Naive B cell (primary cell): ENCODE measurements at regions not wholly inside any gene's neighbourhood (a gene's known extent, or its start where the extent isn't known, plus 50 kb on each side); places are given as distances from the start of the nearest gene placed in this dataset.

Source experiments
- ATAC-seq, 2 donors: fragments of 150-1000 bp; cut with Tn5 transposase; 2 replicates each; pipeline ENCODE4 v1.10.0; 2021; ENCODE audit warnings: low read depth in 2 of 2, mild to moderate bottlenecking in 2 of 2, moderate library complexity in 2 of 2
- DNase-seq: peaks from one replicate; pipeline ENCODE4 v3.0.0; 2022
- H3K27ac Mint-ChIP-seq, 6 donors: one replicate each; pipeline ENCODE4 v1.8.0; 2020 to 2022; ENCODE audit warnings: mild to moderate bottlenecking in 6 of 6, mixed read lengths in 6 of 6, moderate library complexity in 5 of 6, inconsistent platforms in 2 of 6
- H3K27me3 Mint-ChIP-seq, 3 donors: one replicate each; pipeline ENCODE4 v1.8.0; 2021 to 2022; ENCODE audit warnings: mixed read lengths in 3 of 3, mild to moderate bottlenecking in 1 of 3
- H3K36me3 Mint-ChIP-seq, 2 donors: one replicate each; pipeline ENCODE4 v1.8.0; 2020 to 2022; ENCODE audit warnings: mixed read lengths in 2 of 2, inconsistent platforms in 1 of 2, mild to moderate bottlenecking in 1 of 2
- H3K4me1 Mint-ChIP-seq, 3 donors: one replicate each; pipeline ENCODE4 v1.8.0; 2020 to 2022; ENCODE audit warnings: mixed read lengths in 3 of 3, inconsistent platforms in 1 of 3, mild to moderate bottlenecking in 1 of 3, moderate library complexity in 1 of 3
- H3K4me3 Mint-ChIP-seq, 8 donors: one replicate each; pipeline ENCODE4 v1.8.0; 2020 to 2022; ENCODE audit warnings: mild to moderate bottlenecking in 8 of 8, mixed read lengths in 8 of 8, moderate library complexity in 8 of 8, inconsistent platforms in 2 of 8
- H3K9me3 Mint-ChIP-seq, 7 donors: one replicate each; pipeline ENCODE4 v1.8.0; 2020 to 2022; ENCODE audit warnings: mixed read lengths in 7 of 7, mild to moderate bottlenecking in 5 of 7, inconsistent platforms in 2 of 7, moderate library complexity in 1 of 7

DNA sequence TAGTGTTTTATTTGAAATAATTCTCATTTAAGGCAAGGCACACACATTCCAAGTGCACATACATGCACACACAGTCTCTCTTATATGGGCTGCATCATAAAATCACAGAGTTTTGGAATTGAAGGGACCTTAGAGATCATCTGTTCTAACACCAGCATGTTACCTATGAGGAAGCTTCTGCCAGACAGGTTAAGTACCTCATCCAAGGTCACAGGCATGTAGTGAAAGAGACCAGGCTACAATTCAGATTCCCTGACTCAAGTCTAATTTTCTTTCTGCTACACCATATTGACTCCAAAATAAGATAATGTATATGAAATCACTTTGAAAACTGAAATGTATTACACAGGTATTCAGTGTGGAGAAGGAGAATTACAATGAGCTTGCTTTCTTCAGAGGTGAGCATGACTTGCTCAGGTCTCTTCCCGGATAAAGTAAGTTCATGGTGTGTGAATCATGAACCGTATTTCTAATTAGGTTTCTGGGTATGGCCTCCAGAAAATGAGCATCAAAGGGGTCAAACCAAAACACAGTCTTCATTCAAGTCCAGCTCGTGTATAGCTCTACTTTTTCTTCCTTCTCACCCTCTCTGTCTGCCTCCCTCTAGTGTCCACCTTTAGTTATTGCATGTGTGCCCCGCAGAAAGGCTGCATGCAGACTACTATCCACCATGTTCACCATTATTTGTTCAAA is 411.9 kb downstream of the FUT8 start:
- Mint-ChIP-seq H3K4me3 (no peak overlapping the region), H3K4me1 (no peaks in the 10 kb centered on the region), H3K27ac (no peak overlapping the region), H3K27me3 (peaks cover 3 to 9% (median 4%) of the 10 kb centered on the region in 3 donors), H3K36me3 (no peaks in the 10 kb centered on the region), H3K9me3 (no peaks in the 10 kb centered on the region)
- peak; percentile 62 to 79 for ATAC-seq
- peak; percentile 62 for DNase-seq

DNA sequence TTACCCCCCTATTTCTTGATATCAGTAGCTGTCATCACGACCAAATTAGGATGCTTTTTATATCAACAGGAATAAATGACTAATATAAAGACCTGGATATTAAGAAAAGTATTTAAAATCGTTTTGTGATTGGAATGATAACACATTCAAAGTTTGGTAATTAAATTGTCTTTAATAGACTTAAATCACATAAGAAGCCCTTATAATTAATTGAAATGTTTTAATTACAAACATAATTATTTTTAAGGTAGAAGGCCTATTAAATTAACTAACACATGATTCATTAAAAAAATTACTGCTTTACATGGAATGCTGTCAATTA is 412.4 kb downstream of the FUT8 start:
- H3K4me1 Mint-ChIP-seq = no peaks in the 10 kb centered on the region
- H3K36me3 Mint-ChIP-seq = no peaks in the 10 kb centered on the region
- H3K9me3 Mint-ChIP-seq = no peaks in the 10 kb centered on the region
- DNase-seq (no peak), ATAC-seq (no peak)
- peaks cover 4 to 9% (median 5%) of the 10 kb centered on the region in 3 donors for H3K27me3 Mint-ChIP-seq
- H3K27ac Mint-ChIP-seq = no peak overlapping the region
- no peak overlapping the region for H3K4me3 Mint-ChIP-seq

DNA sequence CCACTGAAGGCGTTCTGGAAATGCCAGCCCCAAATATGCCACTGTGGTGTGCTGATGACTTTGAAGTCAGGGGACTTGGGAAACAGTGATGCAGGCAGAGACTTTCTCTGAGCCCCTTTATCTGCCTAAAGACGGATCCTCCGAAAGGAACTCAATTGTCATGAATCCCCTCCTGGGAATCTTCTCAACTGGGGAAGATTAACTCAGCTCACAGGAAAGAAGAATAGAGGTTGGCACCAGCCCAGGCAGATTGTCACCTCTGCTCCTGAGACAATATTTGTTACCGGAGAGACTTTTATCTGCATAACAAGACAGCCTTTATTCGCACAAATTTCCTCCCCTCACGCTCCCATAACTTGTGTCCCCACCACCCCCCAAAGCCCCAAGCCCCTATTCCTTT is 414.4 kb downstream of the FUT8 start:
- ATAC-seq (no peak), DNase-seq (no peak)
- Mint-ChIP-seq H3K9me3 (no peaks in the 10 kb centered on the region), H3K4me1 (no peaks in the 10 kb centered on the region), H3K36me3 (no peaks in the 10 kb centered on the region), H3K27me3 (peaks cover 4 to 9% (median 8%) of the 10 kb centered on the region in 3 donors), H3K27ac (no peak overlapping the region), H3K4me3 (no peak overlapping the region)

DNA sequence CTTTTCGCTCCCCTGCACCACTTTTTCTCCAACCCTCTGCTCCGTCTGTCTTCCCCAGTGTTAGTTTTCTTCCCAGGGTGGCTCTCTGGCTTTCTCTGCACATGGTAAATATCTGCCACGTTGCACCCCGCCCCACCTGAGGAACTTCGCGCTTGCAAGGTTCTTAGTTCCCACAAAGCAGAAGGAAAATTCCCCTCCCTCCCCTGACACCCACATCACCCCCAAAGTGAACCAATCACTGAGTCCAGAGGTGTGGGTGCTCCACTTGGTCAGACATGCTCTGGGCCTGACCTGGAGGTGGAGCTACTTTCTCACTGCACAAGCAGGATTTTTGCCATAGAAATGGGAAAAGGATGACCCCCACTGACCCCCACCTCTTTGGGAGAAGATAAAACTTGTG is 415.0 kb downstream of the FUT8 start:
- no peak for DNase-seq
- Mint-ChIP-seq H3K27ac (peak overlapping the region in 1 of 6 donors; percentile 32), H3K4me1 (no peaks in the 10 kb centered on the region), H3K36me3 (no peaks in the 10 kb centered on the region), H3K9me3 (no peaks in the 10 kb centered on the region), H3K27me3 (peaks cover 4 to 9% (median 8%) of the 10 kb centered on the region in 3 donors), H3K4me3 (no peak overlapping the region)
- ATAC-seq = no peak

DNA sequence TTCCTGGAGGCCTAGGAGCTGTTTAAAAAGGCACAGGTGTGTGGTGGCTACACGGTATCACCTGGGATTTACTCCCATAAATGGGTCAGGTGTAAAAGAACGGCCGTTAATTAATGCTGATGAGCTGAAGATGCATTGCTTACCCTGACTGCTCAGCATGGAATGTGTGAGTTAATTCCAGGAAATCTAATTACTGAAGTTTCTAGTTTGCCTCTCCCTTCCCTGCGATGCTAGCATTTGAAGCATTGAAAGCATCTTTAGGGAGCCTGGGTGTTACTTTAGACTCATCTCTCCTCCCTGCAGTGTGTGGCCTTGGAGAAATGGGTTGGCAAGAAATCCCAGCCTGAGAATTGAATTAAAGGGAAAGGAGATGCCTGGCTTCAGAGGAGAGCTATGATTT is 415.9 kb downstream of the FUT8 start:
- Mint-ChIP-seq H3K4me1 (no peaks in the 10 kb centered on the region), H3K36me3 (no peaks in the 10 kb centered on the region), H3K9me3 (no peaks in the 10 kb centered on the region), H3K27ac (no peak overlapping the region), H3K27me3 (peaks cover 4 to 9% (median 8%) of the 10 kb centered on the region in 3 donors), H3K4me3 (no peak overlapping the region)
- ATAC-seq (no peak), DNase-seq (no peak)

DNA sequence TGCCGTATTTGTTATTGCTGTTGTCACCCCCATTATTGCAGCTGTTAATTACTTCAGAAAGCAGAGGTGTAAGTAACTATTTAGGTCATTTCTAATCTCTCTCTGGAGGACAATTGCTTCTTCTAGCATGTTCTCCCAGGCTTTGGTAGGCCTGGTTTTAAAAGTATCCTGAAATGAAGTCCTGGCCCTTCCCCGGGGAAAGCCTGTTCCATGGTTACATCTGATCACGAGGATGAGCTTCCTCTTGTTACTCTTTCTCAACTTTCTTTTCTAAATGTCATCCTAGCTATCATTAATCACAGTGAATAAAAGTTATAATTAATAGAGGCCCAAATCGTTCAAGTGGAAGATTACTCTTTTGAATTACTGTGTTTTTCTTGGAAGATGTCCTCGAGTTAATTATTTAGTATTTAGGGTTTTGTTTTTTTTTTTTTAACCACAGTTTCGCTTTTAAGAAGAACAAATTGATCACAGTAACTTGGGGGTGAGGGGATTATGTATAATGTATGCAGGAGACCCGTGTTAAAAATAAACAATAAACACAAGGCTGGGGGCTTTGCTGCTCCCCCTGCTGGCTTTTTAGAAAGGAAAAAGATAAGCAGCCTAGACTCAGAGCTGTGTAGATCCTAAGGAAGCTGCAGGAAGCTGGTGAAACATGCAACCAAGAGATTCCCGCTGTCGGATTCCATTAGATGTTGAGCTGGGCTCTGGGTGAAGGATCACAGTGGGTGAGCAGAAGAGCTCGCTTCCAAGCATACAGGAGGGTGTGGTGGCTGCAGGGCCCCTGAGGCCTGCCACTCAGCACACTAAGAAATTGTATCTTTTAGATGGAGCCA is 420.1 kb downstream of the FUT8 start:
- DNase-seq (no peak), ATAC-seq (no peak)
- Mint-ChIP-seq H3K36me3 (no peaks in the 10 kb centered on the region), H3K27ac (no peak overlapping the region), H3K4me1 (no peaks in the 10 kb centered on the region), H3K9me3 (no peaks in the 10 kb centered on the region), H3K4me3 (no peak overlapping the region), H3K27me3 (peaks cover 4 to 13% (median 8%) of the 10 kb centered on the region in 3 donors)

DNA sequence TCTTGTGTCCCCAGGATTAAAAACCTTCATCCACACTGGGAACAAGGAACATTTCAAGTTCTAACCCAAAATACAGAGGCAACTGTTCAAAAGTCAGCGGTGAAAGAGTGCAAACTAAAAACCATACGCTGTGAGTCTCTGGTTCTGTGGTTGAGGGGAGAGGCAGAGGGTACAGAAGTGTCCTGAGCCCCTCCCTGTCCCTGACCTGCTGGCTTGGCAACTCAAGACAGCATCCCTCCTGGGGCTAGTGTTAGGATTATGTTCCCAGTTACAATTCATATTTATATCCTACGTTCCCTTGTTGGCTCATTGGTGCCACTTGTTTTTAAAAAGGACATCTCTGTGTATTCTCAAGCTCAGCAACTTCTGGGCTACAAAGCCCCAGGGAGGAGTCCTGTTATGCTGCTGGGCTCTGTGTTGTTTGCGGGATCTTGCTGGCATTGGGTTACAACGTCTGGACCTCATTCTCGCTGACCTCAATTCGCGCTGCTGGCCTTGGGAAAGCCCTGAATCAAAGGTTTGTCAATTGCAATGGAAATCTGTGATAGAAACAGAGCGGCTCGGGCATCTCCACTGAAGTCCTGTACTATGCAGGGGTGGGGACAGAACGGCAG is 420.8 kb downstream of the FUT8 start:
- no peaks in the 10 kb centered on the region for H3K4me1 Mint-ChIP-seq
- H3K27me3 Mint-ChIP-seq = peaks cover 4 to 9% (median 8%) of the 10 kb centered on the region in 3 donors
- H3K4me3 Mint-ChIP-seq = no peak overlapping the region
- DNase-seq (no peak), ATAC-seq (no peak)
- H3K27ac Mint-ChIP-seq = peak overlapping the region in 1 of 6 donors; percentile 6
- H3K36me3 Mint-ChIP-seq = no peaks in the 10 kb centered on the region
- no peaks in the 10 kb centered on the region for H3K9me3 Mint-ChIP-seq

DNA sequence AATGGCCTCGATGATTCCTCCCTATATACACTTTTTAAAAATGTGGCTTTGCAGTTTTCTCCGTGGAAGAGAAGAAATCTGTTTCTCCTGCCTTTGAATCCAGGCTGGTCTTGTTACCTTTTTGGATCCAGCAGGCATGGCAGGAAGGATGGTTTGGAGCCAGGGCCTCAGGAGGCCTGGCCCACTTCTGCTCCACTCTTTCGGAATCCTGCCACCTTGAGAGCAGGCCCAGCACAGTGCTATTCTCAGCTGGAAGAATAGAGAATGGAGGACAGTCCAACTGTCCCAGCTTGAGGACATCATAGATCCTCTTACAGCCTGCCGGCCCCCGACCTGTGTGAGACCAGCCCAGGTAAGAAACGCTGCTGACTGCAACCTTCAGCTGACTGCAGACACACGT is 421.5 kb downstream of the FUT8 start:
- ATAC-seq (no peak), DNase-seq (no peak)
- H3K4me3 Mint-ChIP-seq = no peak overlapping the region
- no peak overlapping the region for H3K27ac Mint-ChIP-seq
- no peaks in the 10 kb centered on the region for H3K36me3 Mint-ChIP-seq
- H3K9me3 Mint-ChIP-seq = no peaks in the 10 kb centered on the region
- no peaks in the 10 kb centered on the region for H3K4me1 Mint-ChIP-seq
- peaks cover 8 to 9% (median 9%) of the 10 kb centered on the region in 3 donors for H3K27me3 Mint-ChIP-seq

DNA sequence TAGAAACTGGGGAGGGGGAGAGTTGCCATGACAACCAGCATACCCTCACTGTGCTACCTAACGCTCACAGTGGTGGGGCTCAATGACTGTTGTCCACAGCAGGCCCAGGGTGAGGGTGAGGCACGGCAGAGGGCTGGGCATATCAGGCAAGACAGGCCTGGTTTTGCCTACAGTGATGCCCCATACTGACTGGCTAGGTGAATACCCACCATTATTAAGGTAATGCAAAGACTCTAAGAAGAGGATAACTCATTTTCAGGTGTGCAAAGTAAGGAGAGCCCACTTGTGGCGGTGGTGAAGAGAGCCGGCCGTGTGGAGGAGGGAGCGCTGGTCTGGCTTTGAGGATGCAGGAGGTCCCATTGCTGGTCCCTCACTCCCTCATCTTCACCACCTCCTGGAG is 422.3 kb downstream of the FUT8 start:
- H3K4me1 Mint-ChIP-seq = no peaks in the 10 kb centered on the region
- ATAC-seq (no peak), DNase-seq (no peak)
- no peak overlapping the region for H3K4me3 Mint-ChIP-seq
- H3K9me3 Mint-ChIP-seq = no peaks in the 10 kb centered on the region
- no peak overlapping the region for H3K27ac Mint-ChIP-seq
- H3K27me3 Mint-ChIP-seq = peaks cover 5 to 9% (median 8%) of the 10 kb centered on the region in 3 donors
- H3K36me3 Mint-ChIP-seq = no peaks in the 10 kb centered on the region

DNA sequence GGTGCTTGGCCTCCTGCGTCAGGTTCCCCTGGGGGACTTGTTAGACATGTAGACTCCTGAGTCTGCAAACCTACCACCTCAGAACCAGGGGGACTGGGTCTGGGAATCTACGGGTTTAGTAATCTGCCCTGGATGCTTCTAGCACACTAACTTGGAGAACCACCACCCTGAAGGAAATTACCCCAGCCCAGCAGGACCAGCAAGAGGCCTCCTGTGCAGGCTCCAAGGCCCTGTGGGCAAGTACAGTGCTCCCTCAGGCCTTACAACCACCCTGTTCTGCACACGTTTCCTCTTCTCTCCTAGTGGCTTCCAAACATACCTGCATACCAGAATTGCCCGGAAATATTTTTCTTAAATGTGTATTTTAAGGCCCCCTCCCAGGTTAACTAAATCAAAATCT is 423.0 kb downstream of the FUT8 start:
- Mint-ChIP-seq H3K4me1 (no peaks in the 10 kb centered on the region), H3K9me3 (no peaks in the 10 kb centered on the region), H3K36me3 (no peaks in the 10 kb centered on the region), H3K4me3 (no peak overlapping the region), H3K27ac (no peak overlapping the region), H3K27me3 (peaks cover 3 to 9% (median 5%) of the 10 kb centered on the region in 3 donors)
- ATAC-seq (no peak), DNase-seq (no peak)

DNA sequence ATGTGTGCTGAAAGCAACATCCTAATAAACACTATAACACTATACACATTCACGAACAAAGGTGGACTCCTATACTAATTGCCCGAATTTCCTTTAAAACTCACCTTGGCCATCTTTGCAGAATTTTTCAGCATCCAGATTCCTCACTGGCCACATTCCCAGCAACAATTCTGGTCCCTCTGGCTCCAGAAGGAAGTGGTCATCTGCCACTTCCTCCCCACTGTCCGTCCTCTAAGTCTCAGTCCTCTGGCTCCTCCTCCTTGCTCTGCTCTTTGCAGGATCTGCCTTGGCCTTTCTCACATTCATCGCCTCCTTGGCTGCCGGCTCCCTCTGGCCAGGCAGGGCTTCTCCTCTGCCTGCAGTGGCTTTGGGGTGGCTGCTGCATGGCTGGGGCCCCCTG is 426.0 kb downstream of the FUT8 start:
- ATAC-seq = no peak
- H3K9me3 Mint-ChIP-seq = no peaks in the 10 kb centered on the region

DNA sequence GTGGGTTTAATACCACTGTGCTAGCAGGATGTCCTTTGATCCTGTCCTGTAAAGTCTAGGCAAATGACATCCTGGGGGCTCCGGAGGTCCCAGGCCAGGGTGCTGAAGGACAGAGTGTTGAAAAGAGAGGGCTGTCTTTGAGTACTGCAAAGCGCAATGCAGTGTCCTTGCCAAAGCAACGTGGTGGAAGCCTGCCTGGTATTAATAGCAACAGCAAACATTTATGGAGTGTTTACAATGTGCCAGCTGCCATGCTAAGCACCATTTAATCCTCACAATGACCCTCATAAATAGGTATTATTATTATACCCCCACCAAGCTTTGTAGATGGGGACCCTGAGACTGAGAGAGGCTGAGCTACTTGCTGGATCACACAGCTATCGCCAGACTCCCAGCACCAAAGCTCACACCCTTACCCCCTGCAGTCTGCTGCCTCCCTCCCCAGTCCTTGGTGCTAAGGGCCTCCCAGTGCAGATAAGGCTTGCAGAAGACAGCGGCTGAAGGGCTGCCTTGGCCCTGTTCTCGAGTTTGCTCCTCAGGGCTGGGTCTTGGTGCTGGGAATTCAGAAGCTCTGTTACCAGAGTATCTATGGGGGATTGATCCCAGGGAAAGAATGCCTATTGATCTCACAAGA is 427.7 kb downstream of the FUT8 start:
- Mint-ChIP-seq H3K4me3 (no peak overlapping the region), H3K36me3 (no peaks in the 10 kb centered on the region), H3K9me3 (no peaks in the 10 kb centered on the region), H3K4me1 (no peaks in the 10 kb centered on the region), H3K27me3 (peaks cover 5 to 17% (median 9%) of the 10 kb centered on the region in 3 donors), H3K27ac (no peak overlapping the region)
- no peak for DNase-seq
- no peak for ATAC-seq

More for the DNA sequence above, 426.0 kb downstream of the FUT8 start:
- Mint-ChIP-seq H3K27ac (peak overlapping the region in 1 of 6 donors; percentile 59), H3K4me3 (no peak overlapping the region), H3K36me3 (no peaks in the 10 kb centered on the region), H3K27me3 (peaks cover 3 to 12% (median 5%) of the 10 kb centered on the region in 3 donors), H3K4me1 (no peaks in the 10 kb centered on the region)
- no peak for DNase-seq

DNA sequence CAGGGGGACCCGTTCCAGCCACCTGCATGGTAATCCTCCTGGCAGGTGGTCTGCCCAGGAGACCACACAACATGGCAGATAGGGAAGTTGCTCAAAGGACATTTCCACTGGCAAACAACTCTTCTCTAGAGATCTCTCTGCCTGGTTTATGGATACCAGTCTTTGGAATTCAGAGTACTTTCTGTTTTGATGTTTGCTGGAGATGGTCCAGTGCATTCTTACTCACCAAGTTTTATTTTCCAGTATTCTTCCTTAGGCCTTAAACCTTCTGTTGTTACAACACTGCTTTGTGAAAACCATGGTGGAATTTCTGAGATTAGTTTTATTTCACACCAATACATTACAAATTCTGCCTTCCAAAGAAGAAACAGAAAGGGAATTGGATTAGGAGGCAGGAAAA is 428.3 kb downstream of the FUT8 start:
- Mint-ChIP-seq H3K4me1 (no peaks in the 10 kb centered on the region), H3K36me3 (no peaks in the 10 kb centered on the region), H3K4me3 (no peak overlapping the region), H3K27ac (no peak overlapping the region), H3K27me3 (peaks cover 5 to 17% (median 9%) of the 10 kb centered on the region in 3 donors), H3K9me3 (no peaks in the 10 kb centered on the region)
- DNase-seq = no peak
- ATAC-seq = no peak
